CD4-positive, alpha-beta T cell treated with Interleukin-4 for 4 hours (primary cell): ENCODE measurements at regions not wholly inside any gene's neighbourhood (a gene's known extent, or its start where the extent isn't known, plus 50 kb on each side); places are given as distances from the start of the nearest gene placed in this dataset.

ENCODE experiments used
- DNase-seq: peaks from one replicate; pipeline ENCODE4 v3.0.0-alpha.2; 2020

DNA sequence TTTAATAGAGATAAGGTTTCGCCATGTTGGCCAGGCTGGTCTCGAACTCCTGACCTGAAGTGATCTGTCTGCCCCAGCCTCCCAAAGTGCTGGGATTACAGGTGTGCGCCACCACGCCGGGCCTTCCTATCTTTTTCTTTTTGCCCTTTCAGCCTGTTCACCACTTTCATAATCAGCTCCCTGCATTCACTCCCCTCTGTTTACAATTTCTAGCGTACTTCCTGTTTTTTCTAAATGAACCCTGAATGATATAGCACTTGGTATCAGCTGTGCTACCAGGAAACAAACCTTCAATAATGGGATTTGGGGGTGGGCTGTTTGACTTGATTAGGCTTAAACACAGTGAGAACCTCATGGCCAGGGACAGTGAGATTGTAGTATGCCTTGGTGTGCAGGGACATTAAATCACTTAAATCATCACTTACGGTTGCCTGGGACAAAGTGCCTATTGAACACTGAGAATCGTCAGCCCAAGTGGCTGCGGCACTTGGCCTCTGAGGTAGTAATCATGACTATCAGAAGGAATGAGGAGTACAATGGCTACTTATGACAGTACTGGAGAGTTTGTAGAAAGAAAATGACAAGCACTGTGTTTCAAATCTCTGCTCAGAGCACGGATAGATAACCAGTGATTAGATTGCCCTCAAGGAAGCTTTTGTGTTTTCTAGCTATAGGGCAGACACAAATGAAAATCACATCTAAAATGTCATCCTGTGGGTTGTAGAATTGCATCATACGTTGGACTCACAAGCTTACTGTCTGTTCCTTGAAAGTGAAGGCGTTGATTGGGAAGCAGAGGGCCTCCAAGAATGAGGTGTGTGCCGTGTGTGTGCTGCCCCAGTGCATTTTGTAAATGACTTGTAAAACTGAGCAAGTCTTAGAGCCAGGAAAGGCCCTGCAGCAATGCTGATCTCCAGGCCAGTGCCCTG is 661.8 kb downstream of the MATN1 start:
- DNase-seq = no peak

DNA sequence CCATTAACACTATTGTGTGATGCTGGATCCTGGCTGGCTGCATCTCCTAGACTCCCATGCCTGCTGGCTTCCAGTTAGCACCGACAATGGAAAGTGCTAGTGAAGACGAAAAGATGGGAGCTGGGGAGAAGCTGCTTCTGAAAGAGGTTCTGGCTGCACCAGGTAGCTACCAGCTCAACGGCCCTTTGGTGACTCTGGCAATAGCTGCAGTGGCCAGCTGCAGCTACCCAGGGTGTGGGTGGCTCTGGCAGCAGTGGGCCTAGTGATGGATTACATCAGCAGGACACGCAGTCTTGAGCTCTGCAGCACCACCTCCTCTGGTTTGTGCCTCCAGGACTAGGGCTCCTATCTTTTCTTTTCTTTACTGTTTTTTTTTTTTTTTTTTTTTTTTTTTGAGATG is 662.6 kb downstream of the MATN1 start:
- DNase-seq = no peak

DNA sequence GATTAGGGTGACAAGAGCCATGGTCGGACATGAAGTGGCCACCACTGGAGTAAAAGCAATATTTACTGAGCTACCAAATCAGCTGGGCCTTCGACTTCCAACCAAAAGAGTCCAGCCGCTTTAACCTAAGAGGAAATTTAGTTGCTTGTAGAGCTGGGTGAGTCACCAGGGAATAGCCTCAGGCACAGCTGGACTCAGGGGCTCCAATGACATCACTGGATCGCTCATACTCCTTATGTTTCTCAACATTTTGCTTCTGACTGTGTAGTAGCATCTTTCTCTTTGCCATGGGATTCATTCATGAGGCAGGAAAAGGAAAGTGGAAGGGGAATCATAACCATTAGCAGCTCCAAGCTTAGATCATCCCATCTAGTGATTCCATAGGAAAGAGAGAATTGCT is 664.4 kb downstream of the MATN1 start:
- no peak for DNase-seq

DNA sequence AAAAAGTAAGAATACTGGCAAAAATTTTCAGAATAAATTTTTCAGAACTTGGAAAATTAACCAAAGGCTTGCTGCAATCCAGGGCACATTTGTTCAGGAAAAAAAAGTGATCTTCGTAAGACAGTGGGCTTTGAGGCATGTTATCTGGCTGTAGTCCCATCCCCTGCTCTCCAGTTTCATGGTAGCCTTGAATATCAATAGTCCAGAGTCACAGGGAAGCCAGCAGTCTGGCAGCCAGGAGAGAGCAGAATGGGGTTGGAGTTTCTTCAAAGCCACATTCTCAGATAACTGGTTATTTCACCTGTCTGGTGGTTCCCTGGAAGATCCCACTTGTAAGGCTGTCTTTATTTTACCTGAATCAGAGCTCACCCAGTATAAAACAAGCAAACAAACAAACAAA is 669.3 kb downstream of the MATN1 start:
- DNase-seq = no peak

DNA sequence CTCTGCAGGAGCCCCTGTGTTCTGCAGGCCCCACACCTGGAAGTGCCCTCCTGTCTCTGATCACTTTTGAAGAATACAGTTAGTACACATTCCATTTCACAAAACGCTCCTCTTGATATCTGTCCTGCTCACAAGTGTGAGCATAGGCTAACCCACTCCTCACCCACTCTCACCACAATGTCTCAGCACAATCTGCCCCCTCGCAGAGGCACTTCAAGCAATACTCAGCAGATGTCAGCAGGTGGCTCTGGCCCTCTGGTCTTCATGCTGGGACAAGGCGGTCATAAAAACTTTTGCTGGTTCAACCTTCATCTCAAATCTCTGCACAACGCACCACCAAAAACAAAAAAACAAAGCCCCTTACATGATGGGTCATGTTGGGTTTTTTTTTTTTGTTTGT is 671.2 kb downstream of the MATN1 start:
- DNase-seq = no peak

DNA sequence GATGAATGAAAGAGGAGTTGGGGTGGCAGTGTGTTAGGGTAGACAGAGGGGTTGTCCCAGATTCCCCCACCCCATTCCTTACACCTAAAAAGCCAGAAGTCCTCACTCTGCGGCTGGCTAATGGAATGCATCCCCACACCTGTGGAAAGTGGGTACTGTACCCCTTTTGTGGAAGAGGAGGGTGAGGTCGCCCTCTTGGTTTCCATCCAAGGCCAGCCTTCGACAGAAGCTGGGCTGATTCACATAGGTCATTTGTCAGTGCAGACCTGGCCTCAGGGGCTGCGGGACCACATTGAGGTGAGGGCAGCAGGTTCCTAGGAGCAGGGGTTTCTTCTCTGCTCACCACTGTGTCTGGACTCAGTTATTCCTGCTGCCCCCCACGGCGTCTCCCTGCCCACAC is 671.6 kb downstream of the MATN1 start:
- no peak for DNase-seq

DNA sequence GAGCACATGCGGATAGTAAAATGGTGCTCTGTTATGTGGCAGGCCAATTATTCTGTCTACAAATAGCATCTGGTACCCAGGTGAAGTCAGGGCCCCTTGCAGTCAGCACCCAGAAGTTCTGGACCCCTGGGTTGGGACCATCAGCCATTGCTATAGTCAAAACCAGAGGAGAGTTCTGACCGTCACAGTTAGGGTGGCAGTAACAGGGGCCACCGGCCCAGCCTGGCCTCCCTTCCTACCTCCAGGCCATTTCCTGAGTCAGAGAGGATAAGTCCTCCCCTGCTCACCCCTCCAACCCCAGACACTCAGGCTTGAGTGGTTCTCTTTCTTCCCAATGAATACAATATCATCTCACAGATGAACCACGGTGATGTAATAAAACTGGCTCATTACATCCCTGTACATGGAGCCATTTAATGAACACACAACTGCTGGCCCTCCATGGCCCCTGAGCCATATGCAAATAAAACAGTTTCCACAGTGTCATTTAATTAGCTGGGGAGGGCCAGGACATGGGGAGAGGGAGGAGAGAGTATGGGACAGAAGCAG is 673.6 kb downstream of the MATN1 start:
- DNase-seq = no peak

DNA sequence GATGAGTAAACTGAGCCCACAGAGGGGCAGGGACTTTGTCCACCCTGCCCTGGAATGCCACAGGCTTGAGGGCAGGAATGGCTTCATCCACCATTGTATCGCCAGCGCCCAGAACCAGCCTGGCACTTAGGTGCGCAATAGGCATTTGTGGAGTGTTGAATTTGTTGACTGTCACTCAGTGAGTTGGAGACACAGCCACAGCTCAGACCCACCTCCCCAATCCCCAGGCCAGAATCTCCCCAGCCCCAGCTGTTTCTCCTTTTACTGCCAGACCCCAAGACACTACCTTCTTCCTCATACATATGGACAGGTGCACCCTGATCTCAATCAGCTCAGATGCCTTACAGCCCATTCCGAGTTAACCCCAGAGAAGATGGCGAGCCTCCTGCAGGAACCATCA is 674.5 kb downstream of the MATN1 start:
- DNase-seq = no peak

DNA sequence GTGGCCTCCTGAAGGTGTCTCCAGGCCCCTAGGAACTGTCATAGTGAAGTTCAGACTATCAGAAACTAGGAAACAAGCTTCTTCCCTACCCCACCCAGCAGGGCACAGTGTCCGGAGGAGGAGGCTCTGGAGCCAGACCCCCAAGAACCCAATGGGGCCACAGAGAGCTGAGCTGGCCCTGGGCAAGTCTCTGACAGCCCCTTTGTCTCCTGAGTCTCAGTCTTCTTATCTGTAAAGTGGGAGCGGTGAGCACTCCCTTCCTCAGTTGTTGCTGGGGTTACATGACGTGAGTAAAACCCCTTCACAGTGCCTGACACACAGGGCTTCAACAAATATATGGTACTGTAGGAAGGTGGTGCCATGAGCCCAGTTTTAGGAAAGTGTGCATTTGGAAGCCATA is 675.8 kb downstream of the MATN1 start:
- no peak for DNase-seq

DNA sequence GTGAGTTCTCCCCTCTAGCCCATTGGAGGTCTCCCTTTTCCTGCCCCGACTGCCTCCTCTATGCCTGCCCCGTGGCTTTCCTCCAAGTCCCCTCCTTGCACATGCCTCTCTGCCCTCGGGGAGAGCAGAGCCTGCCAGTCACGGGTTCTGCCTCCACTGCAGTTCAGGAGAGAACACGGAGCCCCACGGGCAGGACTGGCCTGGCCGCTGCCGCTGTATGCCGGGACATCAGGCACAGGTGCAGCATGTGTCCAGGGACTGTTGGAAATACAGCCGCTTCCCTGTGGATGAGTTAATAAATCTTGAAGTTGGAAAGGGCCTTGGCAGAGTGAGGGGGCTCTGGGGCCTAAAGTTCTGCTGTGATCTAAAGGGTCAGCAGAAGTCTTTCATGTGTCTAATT is 676.6 kb downstream of the MATN1 start:
- no peak for DNase-seq

DNA sequence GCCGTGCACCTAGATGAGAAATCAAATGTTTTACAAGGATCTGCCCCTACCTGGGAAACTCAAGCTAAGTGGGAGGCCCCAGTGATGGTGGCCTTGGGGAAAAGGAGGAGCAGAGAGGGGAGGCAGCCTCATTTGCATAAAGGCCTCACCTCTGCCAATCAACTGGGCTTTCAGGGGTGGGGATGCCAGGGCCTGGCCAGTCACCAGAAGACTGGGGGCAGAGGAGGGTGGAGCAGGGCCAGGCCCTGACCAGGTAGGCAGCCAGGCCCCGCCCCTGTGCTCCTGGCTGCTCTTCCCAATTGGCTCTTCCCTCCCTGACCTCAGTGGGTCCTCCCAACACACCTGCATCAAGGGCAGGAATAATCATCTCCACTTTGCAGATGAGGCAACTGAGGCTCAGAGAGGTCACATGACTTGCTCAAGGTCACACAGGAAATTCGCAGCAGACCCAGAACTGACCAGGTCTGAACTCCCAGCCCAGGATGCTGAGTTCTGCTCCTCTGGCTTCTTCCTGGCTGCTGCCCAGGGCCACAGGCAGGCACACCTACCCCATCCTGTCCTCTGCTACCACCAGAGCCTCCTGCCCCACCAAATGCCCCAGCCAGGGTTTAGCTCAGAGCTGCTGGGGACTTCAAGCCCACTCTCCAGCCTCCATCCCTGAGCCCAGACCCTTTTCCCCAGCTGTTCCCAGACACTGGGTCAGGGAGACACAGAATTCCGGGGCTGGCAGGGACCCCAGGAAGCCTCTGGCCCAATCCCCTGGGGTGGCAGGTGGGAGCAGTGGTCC is 677.9 kb downstream of the MATN1 start:
- no peak for DNase-seq

DNA sequence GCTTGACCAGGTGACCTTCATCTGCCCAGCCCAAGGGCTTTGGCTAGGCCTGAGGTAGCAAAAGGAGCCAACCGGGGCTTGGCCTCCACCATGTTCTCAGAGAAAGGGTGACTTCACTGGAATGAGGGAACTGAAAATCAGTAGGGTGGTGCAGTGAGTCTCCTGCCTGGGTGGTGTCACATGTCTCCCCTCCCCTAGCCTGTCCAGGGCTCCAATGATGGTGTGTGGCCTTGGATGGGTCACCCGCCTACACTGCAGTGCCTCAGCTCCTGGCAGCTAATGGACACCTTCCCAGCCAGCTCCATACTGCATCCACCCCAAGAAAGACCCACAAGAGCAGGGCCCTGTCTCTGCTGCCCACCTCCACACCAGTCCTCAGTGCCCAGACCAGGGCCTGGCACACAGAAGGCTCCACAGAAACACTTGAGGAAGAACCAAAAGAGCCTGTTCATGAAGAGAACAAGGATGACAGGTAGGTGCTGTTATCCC is 678.7 kb downstream of the MATN1 start:
- DNase-seq = no peak

DNA sequence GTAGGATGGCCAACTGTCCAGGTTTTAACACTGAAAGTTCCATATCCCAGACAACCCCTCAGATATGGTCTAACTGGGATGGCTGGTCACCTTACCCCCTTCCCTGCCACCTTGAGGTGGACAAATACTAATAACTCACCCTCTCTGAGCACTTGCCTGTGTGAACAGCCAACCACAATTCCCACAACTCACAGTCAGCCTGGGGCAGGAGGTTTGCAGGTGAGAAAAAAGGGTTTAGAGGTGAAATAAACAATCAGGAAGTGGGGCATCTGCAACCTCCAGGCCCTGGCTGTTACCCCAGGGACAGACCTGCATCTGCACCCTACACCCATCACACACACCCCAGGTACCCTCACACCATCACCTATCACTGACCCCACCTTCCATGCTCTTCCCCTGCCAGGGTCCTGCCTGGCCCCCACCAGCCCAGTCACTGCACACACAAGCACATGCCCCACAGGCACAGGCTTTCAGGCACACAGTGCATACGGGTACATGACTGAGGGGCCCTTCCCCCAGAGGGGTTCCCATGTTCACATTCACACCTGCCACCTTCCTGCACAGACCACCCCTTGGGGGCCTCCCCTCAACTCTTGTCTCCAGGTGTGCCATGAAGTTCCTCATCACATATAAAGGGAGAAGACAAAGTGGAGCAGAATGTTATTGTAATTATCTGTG is 679.5 kb downstream of the MATN1 start:
- DNase-seq = no peak

DNA sequence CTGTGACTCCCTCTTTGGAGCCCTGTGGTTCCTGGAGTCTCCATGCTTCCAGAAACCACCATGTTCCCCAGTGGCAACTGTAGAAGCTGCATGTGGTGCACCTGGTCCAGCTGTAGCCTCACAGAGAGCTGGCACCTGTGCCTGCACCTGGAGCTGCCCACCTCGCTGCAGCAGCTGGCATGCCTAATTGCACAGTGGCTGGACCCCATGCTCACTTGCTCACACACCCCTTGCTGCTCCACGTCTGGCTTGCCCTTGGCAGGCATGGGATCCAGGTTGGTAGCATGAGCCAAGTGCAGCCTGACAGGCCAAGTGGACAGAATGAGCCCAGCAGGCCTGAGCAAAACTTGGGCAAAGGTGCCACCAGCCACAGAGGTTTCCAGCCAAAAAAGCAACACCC is 680.1 kb downstream of the MATN1 start:
- no peak for DNase-seq

DNA sequence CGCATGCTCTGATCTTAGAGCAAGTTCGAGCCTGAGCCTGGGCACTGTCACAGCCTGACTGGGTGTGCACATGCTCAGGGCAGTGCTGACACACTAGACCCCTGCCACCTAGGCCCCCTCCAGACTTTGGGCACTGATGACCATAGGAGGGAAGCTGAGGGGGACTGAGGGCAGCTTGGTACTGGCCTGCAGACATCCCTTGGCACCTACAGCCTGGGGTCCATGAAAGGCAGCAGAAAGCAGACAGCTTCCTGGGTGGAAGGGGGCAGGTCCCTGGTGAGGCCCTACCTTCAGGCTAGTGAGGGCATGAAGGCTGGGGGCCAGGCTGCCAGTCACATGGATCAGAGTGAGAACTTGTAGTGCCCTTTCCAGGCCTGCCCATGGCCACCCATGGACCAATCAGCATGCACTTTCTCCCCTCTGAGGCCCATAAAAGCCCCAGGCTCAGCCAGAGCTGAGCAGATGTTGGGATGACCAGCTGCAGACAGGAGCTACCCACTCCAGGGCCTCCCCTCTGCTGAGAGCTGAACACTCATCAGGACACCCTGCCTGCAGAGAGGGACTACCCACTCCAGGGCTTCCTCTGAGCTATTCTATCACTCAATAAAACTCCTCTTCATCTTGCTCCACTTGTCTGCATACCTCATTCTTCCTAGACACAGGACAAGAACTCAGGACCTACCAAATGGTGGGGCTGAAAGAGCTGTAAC is 680.8 kb downstream of the MATN1 start:
- DNase-seq = no peak

DNA sequence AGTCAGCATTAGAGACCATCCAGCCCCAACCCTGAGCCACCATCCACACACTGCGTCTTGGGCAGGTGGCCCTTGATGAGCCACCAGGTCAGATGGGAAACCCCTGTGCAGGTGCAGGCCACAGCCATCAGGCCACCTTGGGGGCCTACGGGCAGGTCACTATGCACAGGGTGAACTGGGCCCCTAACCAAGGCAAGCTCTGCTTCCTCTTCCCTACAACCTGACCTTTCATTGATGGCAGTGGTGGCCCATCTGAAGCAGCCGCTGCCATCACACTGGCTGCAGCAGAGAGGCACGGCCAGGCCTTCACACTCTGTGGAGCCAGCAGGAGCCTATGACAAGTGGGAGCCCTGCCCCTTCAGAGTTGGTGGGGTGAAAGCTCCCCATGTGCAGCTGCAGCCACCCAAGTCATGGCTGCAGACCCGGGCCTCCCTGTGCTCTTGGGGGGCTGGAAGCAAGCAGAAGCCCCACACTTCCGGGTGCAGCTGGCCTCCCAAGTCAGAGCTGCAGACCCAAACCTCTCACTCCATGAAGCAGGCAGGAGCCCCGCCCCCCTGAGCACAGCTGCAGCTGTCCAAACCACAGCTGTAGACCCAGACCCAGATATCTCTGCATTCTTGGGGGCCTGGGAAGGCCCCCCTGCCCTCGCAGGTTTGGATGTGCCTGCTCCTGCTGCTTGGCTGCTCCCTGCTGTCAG is 681.5 kb downstream of the MATN1 start:
- DNase-seq = no peak

DNA sequence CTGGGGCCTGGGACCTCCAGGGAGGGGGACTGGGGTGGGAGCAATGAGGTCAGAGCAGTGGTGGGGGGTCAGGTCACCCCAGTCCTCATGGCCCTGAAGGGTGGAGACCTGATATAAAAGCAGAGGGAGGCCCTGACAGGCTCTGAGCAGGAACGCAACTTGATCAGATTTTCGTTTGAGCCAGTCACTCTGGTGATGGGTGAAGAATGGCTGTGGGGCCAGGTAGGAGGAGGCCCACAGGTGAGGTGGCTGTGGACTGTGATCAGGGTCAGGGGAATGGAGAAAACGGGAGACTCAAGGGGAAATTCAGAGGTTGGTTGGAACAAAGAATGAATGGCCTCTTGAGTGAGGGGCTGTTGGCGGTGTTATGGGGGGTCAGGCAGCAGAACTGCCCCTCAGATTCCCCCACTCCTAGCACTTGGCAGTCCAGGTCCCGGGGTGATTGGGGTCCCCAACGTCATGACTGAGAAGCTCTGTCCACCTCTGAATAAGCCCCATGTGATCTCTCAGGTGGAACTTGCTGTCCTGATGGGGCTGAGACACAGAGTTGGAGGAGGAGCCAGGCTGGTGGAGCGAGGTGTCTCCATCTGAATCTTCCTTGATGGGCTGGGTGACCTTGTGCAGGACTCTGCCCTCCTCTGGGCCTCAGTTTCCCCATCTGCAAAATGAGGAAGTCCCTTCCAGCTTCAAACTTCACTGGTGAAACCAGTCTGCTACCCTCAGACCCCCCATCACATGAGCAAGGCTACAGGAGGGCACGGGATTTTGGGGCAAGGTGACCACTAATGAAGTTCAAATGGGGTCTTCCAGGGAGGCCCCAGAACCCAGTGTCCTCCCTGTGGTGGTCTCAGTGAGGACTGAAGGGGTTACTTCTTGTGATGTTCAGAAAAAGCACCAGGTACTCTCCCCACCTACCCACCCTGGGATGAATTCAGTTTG is 683.0 kb downstream of the MATN1 start:
- DNase-seq = no peak

DNA sequence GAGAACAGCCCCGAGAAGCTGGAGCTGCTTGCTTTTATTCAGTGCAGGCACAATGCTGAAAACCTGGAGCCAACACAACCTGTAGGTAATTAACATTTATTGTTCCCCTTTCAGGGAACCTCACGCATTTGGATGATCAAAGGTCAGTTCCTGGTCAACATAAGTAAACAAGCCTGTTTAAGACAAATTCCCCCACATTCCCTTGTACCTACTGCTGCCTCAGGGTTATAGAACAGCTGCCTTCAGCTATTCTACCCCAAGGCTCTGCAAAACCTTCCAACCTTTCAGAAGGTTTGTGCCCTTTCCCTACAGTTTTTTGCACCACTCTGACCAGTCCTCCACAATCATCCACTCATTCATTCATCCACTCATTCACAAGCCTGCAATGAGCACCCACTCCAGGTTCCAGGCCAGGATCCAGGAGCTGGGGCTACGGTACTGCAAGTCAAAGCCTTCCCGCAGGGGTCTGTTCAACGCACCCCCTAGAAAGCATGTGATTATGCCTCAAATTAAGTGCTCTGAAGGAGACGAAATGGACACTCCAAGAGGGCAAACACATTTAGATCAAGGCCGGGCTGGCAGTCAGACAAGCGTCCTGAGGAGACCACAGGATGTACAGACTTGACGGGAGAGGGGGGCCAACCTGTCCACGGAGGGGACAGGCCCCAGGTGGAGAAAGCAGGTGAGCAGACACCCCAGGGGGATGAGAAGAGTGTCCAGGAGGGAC is 683.9 kb downstream of the MATN1 start:
- DNase-seq = no peak

DNA sequence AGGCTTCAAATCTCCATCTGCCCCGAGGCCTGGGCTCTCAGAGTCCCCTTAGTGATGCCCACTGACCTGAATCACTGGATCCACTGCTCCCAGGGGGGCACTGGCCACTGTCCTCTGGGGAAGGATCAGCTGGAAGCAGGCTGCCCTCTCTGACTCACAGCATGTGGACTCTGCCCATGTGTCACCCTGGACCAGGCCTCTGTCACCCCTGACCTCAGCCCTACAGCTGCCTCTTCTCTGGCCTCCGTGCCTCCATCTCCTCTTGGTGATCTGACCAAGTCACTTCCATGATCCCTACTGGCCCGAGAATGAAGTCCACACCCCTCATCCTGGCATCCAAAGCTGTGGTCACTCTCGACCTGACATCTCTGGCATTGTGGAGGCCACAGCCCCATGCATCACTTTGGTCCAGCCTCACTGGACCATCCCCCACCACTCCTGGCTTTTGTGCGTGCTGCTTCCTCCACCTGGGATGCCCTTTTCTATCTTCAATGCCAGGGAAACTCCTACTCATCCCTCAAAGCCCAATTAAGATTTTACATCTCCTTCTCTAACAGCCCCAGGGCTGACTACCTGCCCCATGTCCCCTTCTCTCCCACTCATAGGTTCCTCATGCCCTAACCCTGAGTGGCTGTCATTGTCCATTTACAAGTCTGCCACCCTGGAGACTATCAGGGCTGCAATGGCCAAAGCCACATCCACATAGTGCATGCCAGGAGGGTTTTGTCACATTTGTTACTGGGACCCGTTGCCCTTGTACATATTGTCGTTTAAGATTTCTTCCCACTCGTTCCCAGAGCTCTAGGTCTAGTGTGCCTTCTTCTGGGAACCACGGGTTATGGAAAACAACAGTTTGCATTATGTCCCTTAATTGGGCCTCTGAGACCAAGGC is 685.0 kb downstream of the MATN1 start:
- DNase-seq = no peak
